Trophoblast cell (in vitro differentiated cells and primary cell): ENCODE measurements at regions not wholly inside any gene's neighbourhood (a gene's known extent, or its start where the extent isn't known, plus 50 kb on each side); places are given as distances from the start of the nearest gene placed in this dataset.

Source experiments
- DNase-seq, 2 donors: peaks; one replicate each; pipeline ENCODE4 v3.0.0-alpha.2; 2016
- H2AFZ ChIP-seq: 2 replicates; pipeline ENCODE4 v1.6.1; 2013; ENCODE audit warnings: low read length, moderate library complexity, mild to moderate bottlenecking; ENCODE audit not compliant: insufficient read depth, poor library complexity
- H2AK5ac ChIP-seq: 2 replicates; pipeline ENCODE4 v1.6.1; 2013; ENCODE audit warnings: mild to moderate bottlenecking, low read length
- H2BK120ac ChIP-seq: 2 replicates; pipeline ENCODE4 v1.6.1; 2013; ENCODE audit warnings: low read length, mild to moderate bottlenecking, moderate library complexity; ENCODE audit not compliant: insufficient read depth, poor library complexity
- H2BK12ac ChIP-seq: 2 replicates; pipeline ENCODE4 v1.6.1; 2013; ENCODE audit warnings: mild to moderate bottlenecking, low read length, moderate library complexity
- H2BK5ac ChIP-seq: 2 replicates; pipeline ENCODE4 v1.6.1; 2013; ENCODE audit warnings: low read length, low read depth, moderate library complexity, mild to moderate bottlenecking; ENCODE audit not compliant: poor library complexity
- H3K14ac ChIP-seq: 2 replicates; pipeline ENCODE4 v1.6.1; 2013; ENCODE audit warnings: mild to moderate bottlenecking, low read length
- H3K18ac ChIP-seq: 2 replicates; pipeline ENCODE4 v1.6.1; 2013; ENCODE audit warnings: mild to moderate bottlenecking, low read length
- H3K23ac ChIP-seq: 2 replicates; pipeline ENCODE4 v1.6.1; 2013; ENCODE audit warnings: low read length
- H3K27ac ChIP-seq: 2 replicates; pipeline ENCODE4 v1.5.1; 2013; ENCODE audit warnings: low read depth, mild to moderate bottlenecking, inconsistent platforms, low read length, moderate library complexity
- H3K27me3 ChIP-seq: 2 replicates; pipeline ENCODE4 v1.6.1; 2013; ENCODE audit warnings: inconsistent platforms, mild to moderate bottlenecking, low read length, moderate library complexity; ENCODE audit not compliant: insufficient read depth
- H3K36me3 ChIP-seq, 2 experiments: 1 replicate in 1 of 2; 2 replicates in 1 of 2; pipeline ENCODE4 v1.6.1; 2013; ENCODE audit warnings: low read length in 2 of 2, mild to moderate bottlenecking in 2 of 2, moderate library complexity in 1 of 2; ENCODE audit not compliant: insufficient read depth in 2 of 2, control insufficient read depth in 1 of 2
- H3K4ac ChIP-seq: 2 replicates; pipeline ENCODE4 v1.6.1; 2013; ENCODE audit warnings: low read depth, mild to moderate bottlenecking, low read length, moderate library complexity
- H3K4me1 ChIP-seq, 2 experiments: 1 replicate in 1 of 2; 2 replicates in 1 of 2; pipeline ENCODE4 v1.6.1; 2013; ENCODE audit warnings: low read length in 2 of 2, mild to moderate bottlenecking in 2 of 2, moderate library complexity in 1 of 2; ENCODE audit not compliant: insufficient read depth in 2 of 2, control insufficient read depth in 1 of 2
- H3K4me2 ChIP-seq: 2 replicates; pipeline ENCODE4 v1.6.1; 2013; ENCODE audit warnings: inconsistent platforms, mild to moderate bottlenecking, low read length, moderate library complexity
- H3K4me3 ChIP-seq: 2 replicates; pipeline ENCODE4 v1.5.1; 2013; ENCODE audit warnings: mild to moderate bottlenecking, low read depth, low read length, inconsistent platforms
- H3K79me1 ChIP-seq: one replicate; pipeline ENCODE4 v1.6.1; 2013; ENCODE audit warnings: low read length
- H3K79me2 ChIP-seq: 2 replicates; pipeline ENCODE4 v1.6.1; 2013; ENCODE audit warnings: low read length, mild to moderate bottlenecking; ENCODE audit not compliant: control insufficient read depth, insufficient read depth, poor library complexity
- H3K9ac ChIP-seq: 2 replicates; pipeline ENCODE4 v1.6.1; 2013; ENCODE audit warnings: mild to moderate bottlenecking, low read length
- H3K9me3 ChIP-seq: 2 replicates; pipeline ENCODE4 v1.6.1; 2013; ENCODE audit warnings: low read depth, mild to moderate bottlenecking, control low read depth, inconsistent platforms, low read length; ENCODE audit not compliant: insufficient read depth
- H4K12ac ChIP-seq: 2 replicates; pipeline ENCODE4 v1.6.1; 2013; ENCODE audit warnings: low read depth, mild to moderate bottlenecking, low read length, moderate library complexity
- H4K8ac ChIP-seq: 2 replicates; pipeline ENCODE4 v1.6.1; 2013; ENCODE audit warnings: low read depth, mild to moderate bottlenecking, low read length, moderate library complexity
- H4K91ac ChIP-seq: one replicate; pipeline ENCODE4 v1.6.1; 2013; ENCODE audit warnings: low read depth, mild to moderate bottlenecking, low read length, moderate library complexity
- WGBS: extraction: QIAGEN DNeasy Blood & Tissue Kit; methylation state at CpG from one replicate; pipeline ENCODE4 v1.1.7; 2013; ENCODE audit warnings: missing lambda C conversion rate; ENCODE audit not compliant: insufficient read length, insufficient coverage; ENCODE audit errors: extremely low coverage; 5-methylcytosine and 5-hydroxymethylcytosine counted together

DNA sequence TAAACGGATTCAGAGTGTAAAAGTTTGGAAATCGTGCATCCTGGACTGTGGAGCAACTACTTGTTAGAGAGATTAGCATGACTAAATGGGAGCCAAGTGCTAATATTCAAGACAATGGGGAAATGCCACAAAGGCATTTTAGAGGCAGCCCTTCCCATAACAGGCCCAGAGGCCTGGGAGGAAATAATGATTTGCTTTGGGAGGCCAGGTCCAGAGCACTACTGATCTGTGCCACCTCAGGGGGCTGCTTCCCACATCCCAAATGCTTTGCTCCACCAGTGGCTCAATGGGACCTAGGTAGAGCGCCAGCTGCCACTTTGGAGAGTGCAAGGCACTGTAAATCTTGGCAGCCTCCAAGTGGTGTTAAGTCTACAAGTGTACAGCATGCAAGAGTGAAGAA is 91.9 kb upstream of the HSF2 start:
- no peaks in the 10 kb centered on the region for H3K79me1 ChIP-seq
- H3K9me3 ChIP-seq = peaks cover 3% of the 10 kb centered on the region
- H2AK5ac ChIP-seq = no peak overlapping the region
- H3K4me2 ChIP-seq = no peak overlapping the region
- WGBS = no CpG with 5 or more reads among the region's 3 CpGs
- H3K23ac ChIP-seq = no peak overlapping the region
- H2BK120ac ChIP-seq = no peak overlapping the region
- H3K9ac ChIP-seq = no peak overlapping the region
- no peaks in the 10 kb centered on the region for H3K27me3 ChIP-seq
- H2BK12ac ChIP-seq = no peak overlapping the region
- H3K14ac ChIP-seq = no peak overlapping the region
- no peak overlapping the region for H2AFZ ChIP-seq
- DNase-seq = no peak
- H3K18ac ChIP-seq = no peak overlapping the region
- H2BK5ac ChIP-seq = no peak overlapping the region
- H4K12ac ChIP-seq = no peak overlapping the region
- no peak overlapping the region for H3K4ac ChIP-seq
- H3K79me2 ChIP-seq = no peaks in the 10 kb centered on the region
- H3K27ac ChIP-seq = no peak overlapping the region
- no peak overlapping the region for H4K8ac ChIP-seq
- no peak overlapping the region for H4K91ac ChIP-seq
- H3K4me1 ChIP-seq = no peaks in the 10 kb centered on the region
- H3K4me3 ChIP-seq = no peak overlapping the region
- no peaks in the 10 kb centered on the region for H3K36me3 ChIP-seq

DNA sequence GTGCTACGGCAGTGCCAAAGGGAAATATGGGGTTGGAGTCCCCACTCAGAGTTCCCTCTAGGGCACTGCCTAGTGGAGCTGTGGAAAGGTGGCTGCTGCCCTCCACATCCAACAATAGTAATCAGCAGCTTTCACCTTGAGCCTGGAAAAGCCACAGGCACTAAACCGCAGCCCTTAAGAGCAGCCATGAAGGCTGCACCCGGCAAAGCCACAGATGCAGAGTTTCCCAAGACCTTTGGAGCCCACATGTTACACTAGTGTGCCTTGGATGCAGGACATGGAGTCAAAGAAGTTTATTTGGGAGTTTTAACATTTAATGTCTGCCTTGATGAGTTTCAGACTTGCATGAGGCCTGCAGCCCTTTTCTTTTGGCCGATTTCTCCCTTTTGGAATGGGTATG is 91.4 kb upstream of the HSF2 start:
- no peak overlapping the region for H3K4me2 ChIP-seq
- H3K23ac ChIP-seq = no peak overlapping the region
- no peaks in the 10 kb centered on the region for H3K36me3 ChIP-seq
- H2BK12ac ChIP-seq = no peak overlapping the region
- H3K4ac ChIP-seq = no peak overlapping the region
- no peak overlapping the region for H2AFZ ChIP-seq
- H3K9me3 ChIP-seq = peaks cover 3% of the 10 kb centered on the region
- H3K27ac ChIP-seq = no peak overlapping the region
- H4K91ac ChIP-seq = no peak overlapping the region
- H3K14ac ChIP-seq = no peak overlapping the region
- H2BK120ac ChIP-seq = no peak overlapping the region
- H3K9ac ChIP-seq = no peak overlapping the region
- H2BK5ac ChIP-seq = no peak overlapping the region
- H3K79me2 ChIP-seq = no peaks in the 10 kb centered on the region
- no CpG with 5 or more reads among the region's 4 CpGs for WGBS
- H3K4me3 ChIP-seq = no peak overlapping the region
- no peak for DNase-seq
- no peak overlapping the region for H4K8ac ChIP-seq
- H3K18ac ChIP-seq = no peak overlapping the region
- no peaks in the 10 kb centered on the region for H3K27me3 ChIP-seq
- no peaks in the 10 kb centered on the region for H3K79me1 ChIP-seq
- no peaks in the 10 kb centered on the region for H3K4me1 ChIP-seq
- H2AK5ac ChIP-seq = no peak overlapping the region
- H4K12ac ChIP-seq = no peak overlapping the region

DNA sequence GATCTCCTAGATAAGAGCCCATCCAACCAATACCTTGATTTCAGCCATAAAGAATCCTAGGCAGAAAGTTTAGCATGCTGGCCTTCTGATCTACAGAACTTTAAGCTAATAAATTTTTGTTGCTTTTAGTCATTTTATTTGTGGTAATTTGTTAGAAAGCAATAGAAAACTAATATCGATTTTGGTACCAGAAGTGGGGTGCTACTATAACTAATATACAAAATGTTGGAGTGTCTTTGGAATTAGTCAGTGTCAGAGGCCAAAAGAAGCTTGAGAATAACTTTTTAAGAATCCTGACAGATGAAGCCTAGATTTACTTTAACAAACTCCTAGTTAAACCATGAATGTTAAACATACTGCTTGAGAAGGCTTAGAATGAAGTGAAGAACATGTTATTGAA is 83.6 kb upstream of the HSF2 start:
- Histone ChIP-seq H2BK120ac (no peak overlapping the region), H3K4me3 (no peak overlapping the region), H3K79me2 (no peaks in the 10 kb centered on the region), H3K36me3 (no peaks in the 10 kb centered on the region), H2BK12ac (no peak overlapping the region), H3K18ac (no peak overlapping the region), H4K8ac (no peak overlapping the region), H2AFZ (no peak overlapping the region), H2AK5ac (no peak overlapping the region), H3K23ac (no peak overlapping the region), H4K91ac (no peak overlapping the region), H3K4ac (no peak overlapping the region), H3K27ac (no peak overlapping the region), H3K14ac (no peak overlapping the region), H3K9ac (no peak overlapping the region), H3K9me3 (no peaks in the 10 kb centered on the region), H3K4me1 (no peaks in the 10 kb centered on the region), H3K79me1 (no peaks in the 10 kb centered on the region), H4K12ac (no peak overlapping the region), H3K27me3 (no peaks in the 10 kb centered on the region), H2BK5ac (no peak overlapping the region), H3K4me2 (no peak overlapping the region)
- DNase-seq = no peak
- no CpG with 5 or more reads among the region's 1 CpG for WGBS

DNA sequence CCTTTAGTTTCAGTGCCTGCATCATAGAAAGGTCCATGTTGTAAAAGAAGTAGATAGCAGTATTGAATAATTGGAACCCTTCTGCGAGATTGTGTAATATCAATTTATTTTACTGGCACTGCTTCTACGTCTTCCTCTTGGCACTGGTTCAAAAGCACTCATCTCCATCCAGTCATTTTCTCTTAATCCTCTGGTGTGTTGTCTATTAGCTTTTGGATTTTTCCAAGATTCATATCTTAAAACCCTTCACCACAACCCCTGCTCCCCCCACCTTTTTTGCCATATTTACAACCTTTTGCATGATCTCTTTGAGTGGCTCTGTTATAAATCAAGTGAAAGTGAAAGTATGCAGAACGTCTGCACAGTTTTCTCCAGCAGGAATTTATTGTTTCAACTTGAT is 76.6 kb upstream of the HSF2 start:
- no peak overlapping the region for H3K4ac ChIP-seq
- no peak overlapping the region for H2AFZ ChIP-seq
- no peak overlapping the region for H3K18ac ChIP-seq
- H4K8ac ChIP-seq = no peak overlapping the region
- H3K79me1 ChIP-seq = no peaks in the 10 kb centered on the region
- H2BK120ac ChIP-seq = no peak overlapping the region
- H3K27me3 ChIP-seq = no peaks in the 10 kb centered on the region
- no peaks in the 10 kb centered on the region for H3K9me3 ChIP-seq
- no peak overlapping the region for H3K9ac ChIP-seq
- no peak overlapping the region for H2BK5ac ChIP-seq
- no peak overlapping the region for H3K27ac ChIP-seq
- H4K12ac ChIP-seq = no peak overlapping the region
- H4K91ac ChIP-seq = no peak overlapping the region
- no peaks in the 10 kb centered on the region for H3K79me2 ChIP-seq
- H3K36me3 ChIP-seq = no peaks in the 10 kb centered on the region
- H3K14ac ChIP-seq = no peak overlapping the region
- no peak overlapping the region for H3K4me3 ChIP-seq
- no peak overlapping the region for H2BK12ac ChIP-seq
- DNase-seq = no peak
- H3K23ac ChIP-seq = no peak overlapping the region
- WGBS = no CpG with 5 or more reads among the region's 3 CpGs
- H2AK5ac ChIP-seq = no peak overlapping the region
- H3K4me2 ChIP-seq = no peak overlapping the region
- H3K4me1 ChIP-seq = no peaks in the 10 kb centered on the region
